ENCODE measurements at regions not wholly inside any gene's neighbourhood (a gene's known extent, or its start where the extent isn't known, plus 50 kb on each side); places are given as distances from the start of the nearest gene placed in this dataset.

GRCh38 chr9:13508681-13509080 is 229.2 kb upstream of the MPDZ start:
- peaks cover 7% of the 10 kb centered on the region for H3K4me1 ChIP-seq
- no peak overlapping the region for H3K4me3 ChIP-seq
- H3K9me3 ChIP-seq, result no peaks in the 10 kb centered on the region
- no peak for DNase-seq (ENCODE audit: low spot score in 2 of 2)
- H3K27ac ChIP-seq, result no peak overlapping the region
- H3K27me3 ChIP-seq, result no peaks in the 10 kb centered on the region
- no peak for TF ChIP-seq CTCF (IDR thresholded peaks at IDR 0.05)
- TF ChIP-seq EP300 (IDR thresholded peaks at IDR 0.05), result no peak
- no peak for TF ChIP-seq POLR2A (IDR thresholded peaks at IDR 0.05)
- TF ChIP-seq POLR2AphosphoS5 (IDR thresholded peaks at IDR 0.05), result no peak
- no peaks in the 10 kb centered on the region for H3K36me3 ChIP-seq

- Histone ChIP-seq H3K27ac (no peak overlapping the region), H3K4me1 (peaks cover 2% of the 10 kb centered on the region), H3K36me3 (no peaks in the 10 kb centered on the region), H3K27me3 (no peaks in the 10 kb centered on the region), H3K4me3 (no peak overlapping the region), H3K9me3 (no peaks in the 10 kb centered on the region)
- TF ChIP-seq EP300 (IDR thresholded peaks at IDR 0.05) (no peak), POLR2A (IDR thresholded peaks at IDR 0.05) (no peak), CTCF (IDR thresholded peaks at IDR 0.05) (no peak), POLR2AphosphoS5 (IDR thresholded peaks at IDR 0.05) (no peak)
- WGBS, result 91% methylated on average over 2 of the region's 2 CpGs
- DNase-seq (ENCODE audit: low spot score in 2 of 2), result no peak
Observed at GRCh38 chr9:13508086-13508485, 228.6 kb upstream of the MPDZ start.

DNA sequence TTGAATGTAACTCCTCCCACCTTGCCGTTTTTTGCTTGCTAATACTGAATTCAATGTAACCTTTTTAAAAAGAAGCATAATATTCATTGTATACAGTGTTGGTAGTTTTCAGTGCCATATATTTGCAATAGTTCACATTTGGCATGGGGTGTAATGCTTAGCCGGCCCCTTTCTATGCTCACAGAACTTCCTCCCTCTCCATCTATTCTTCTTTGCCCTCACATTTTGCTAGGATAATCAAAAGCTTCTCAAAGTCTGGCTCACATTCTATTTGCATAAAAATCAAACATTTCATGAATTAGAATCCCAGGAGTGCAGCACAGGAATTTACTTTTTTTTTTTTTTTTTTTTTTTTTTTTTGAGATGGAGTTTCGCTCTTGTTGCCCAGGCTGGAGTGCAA is 226.3 kb upstream of the MPDZ start:
- WGBS, result 88% methylated on average over 3 of the region's 3 CpGs
- Histone ChIP-seq H3K4me1 (no peaks in the 10 kb centered on the region), H3K9me3 (no peaks in the 10 kb centered on the region), H3K4me3 (no peak overlapping the region), H3K36me3 (no peaks in the 10 kb centered on the region), H3K27ac (no peak overlapping the region), H3K27me3 (no peaks in the 10 kb centered on the region)
- DNase-seq (ENCODE audit: low spot score in 2 of 2), result no peak
- TF ChIP-seq POLR2AphosphoS5 (IDR thresholded peaks at IDR 0.05) (no peak), EP300 (IDR thresholded peaks at IDR 0.05) (no peak)

- Histone ChIP-seq H3K4me1 (no peaks in the 10 kb centered on the region), H3K27me3 (no peaks in the 10 kb centered on the region), H3K4me3 (no peak overlapping the region), H3K9me3 (no peaks in the 10 kb centered on the region), H3K27ac (no peak overlapping the region), H3K36me3 (no peaks in the 10 kb centered on the region)
- 93% methylated on average over 2 of the region's 2 CpGs for WGBS
- DNase-seq (ENCODE audit: low spot score in 2 of 2), result no peak
- TF ChIP-seq POLR2AphosphoS5 (IDR thresholded peaks at IDR 0.05) (no peak), CTCF (IDR thresholded peaks at IDR 0.05) (no peak), EP300 (IDR thresholded peaks at IDR 0.05) (no peak), POLR2A (IDR thresholded peaks at IDR 0.05) (no peak)
Observed at GRCh38 chr9:13503599-13503998, 224.1 kb upstream of the MPDZ start.

GRCh38 chr9:13502484-13502883 is 223.0 kb upstream of the MPDZ start:
- no peak overlapping the region for H3K27ac ChIP-seq
- no peaks in the 10 kb centered on the region for H3K36me3 ChIP-seq
- no peaks in the 10 kb centered on the region for H3K27me3 ChIP-seq
- no peaks in the 10 kb centered on the region for H3K4me1 ChIP-seq
- TF ChIP-seq EP300 (IDR thresholded peaks at IDR 0.05), result no peak
- TF ChIP-seq CTCF (IDR thresholded peaks at IDR 0.05), result no peak
- no peak for TF ChIP-seq POLR2AphosphoS5 (IDR thresholded peaks at IDR 0.05)
- TF ChIP-seq POLR2A (IDR thresholded peaks at IDR 0.05), result no peak
- 58% methylated on average over 6 of the region's 6 CpGs for WGBS
- no peak for DNase-seq (ENCODE audit: low spot score in 2 of 2)
- no peak overlapping the region for H3K4me3 ChIP-seq
- H3K9me3 ChIP-seq, result no peaks in the 10 kb centered on the region

DNA sequence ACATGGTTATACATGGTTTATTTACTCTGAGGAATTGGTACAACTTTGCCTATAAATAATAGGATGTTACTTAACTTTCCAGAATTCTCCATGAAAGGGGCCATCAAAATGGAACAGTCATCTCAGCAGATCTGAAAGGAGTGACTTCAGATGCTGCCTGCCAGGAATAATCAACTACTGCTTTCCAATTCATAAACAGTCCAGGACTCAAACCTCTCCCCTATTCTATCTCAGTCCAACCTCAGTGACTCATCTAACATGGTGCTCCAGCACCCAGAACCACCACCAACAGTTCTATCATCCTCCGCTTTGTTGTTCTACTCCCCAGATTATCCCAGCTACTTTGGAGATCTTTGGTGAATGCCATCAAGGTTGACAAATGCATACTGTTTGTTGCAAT is 221.5 kb upstream of the MPDZ start:
- H3K4me3 ChIP-seq, result no peak overlapping the region
- no peaks in the 10 kb centered on the region for H3K27me3 ChIP-seq
- 95% methylated on average over 1 of the region's 1 CpG for WGBS
- no peaks in the 10 kb centered on the region for H3K36me3 ChIP-seq
- no peaks in the 10 kb centered on the region for H3K4me1 ChIP-seq
- no peak for TF ChIP-seq POLR2A (IDR thresholded peaks at IDR 0.05)
- TF ChIP-seq EP300 (IDR thresholded peaks at IDR 0.05), result no peak
- TF ChIP-seq POLR2AphosphoS5 (IDR thresholded peaks at IDR 0.05), result no peak
- no peak for TF ChIP-seq CTCF (IDR thresholded peaks at IDR 0.05)
- no peak for DNase-seq (ENCODE audit: low spot score in 2 of 2)
- no peaks in the 10 kb centered on the region for H3K9me3 ChIP-seq
- H3K27ac ChIP-seq, result no peak overlapping the region

All from suprapubic skin (tissue), 4 donors.